ENCODE measurements at regions not wholly inside any gene's neighbourhood (a gene's known extent, or its start where the extent isn't known, plus 50 kb on each side); places are given as distances from the start of the nearest gene placed in this dataset.

DNA sequence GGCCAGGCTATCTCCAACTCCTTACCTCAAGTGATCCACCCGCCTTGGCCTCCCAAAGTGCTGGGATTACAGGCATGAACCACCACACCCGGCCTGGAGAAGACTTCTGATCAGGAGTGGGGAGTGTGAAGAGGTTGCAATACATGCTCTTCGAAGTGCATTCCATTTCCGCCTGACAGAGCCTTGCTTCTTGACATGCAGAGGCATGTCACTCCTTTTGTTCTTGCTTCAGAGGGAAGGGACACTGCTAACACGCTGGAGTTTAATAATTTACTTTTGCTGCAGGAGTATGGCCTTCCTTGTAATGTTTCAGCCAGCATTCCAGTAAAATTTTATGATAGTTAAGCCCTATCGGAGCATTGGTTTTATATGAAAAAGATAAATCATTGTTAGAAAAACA lies 74.9 kb downstream of the SLC25A47 start:
- no peak for TF ChIP-seq FOXA1 (IDR thresholded peaks at IDR 0.05)
- TF ChIP-seq FOXM1 (IDR thresholded peaks at IDR 0.05; ENCODE audit: borderline replicate concordance): no peak
- TF ChIP-seq SP1 (IDR thresholded peaks at IDR 0.05): no peak
- no peak for TF ChIP-seq NFRKB (IDR thresholded peaks at IDR 0.05)
- TF ChIP-seq SUZ12 (IDR thresholded peaks at IDR 0.05): no peak
- no peak for TF ChIP-seq TARDBP (IDR thresholded peaks at IDR 0.05)
- no peak for TF ChIP-seq L3MBTL2 (conservative IDR thresholded peaks at IDR 0.05)
- no peak for TF ChIP-seq ZNF384 (IDR thresholded peaks at IDR 0.05)

Data from HEK293T (cell line).